Frontal cortex (tissue), 3 donors: ENCODE measurements at regions not wholly inside any gene's neighbourhood (a gene's known extent, or its start where the extent isn't known, plus 50 kb on each side); places are given as distances from the start of the nearest gene placed in this dataset.
"Not testable (repeated sequence)": the region's sequence is repeated elsewhere in the genome, so short reads cannot be mapped to it uniquely, and the experiment has no call there.

Source experiments
- DNase-seq, 2 donors: peaks; one replicate each; pipeline ENCODE4 v3.0.0; 2012; ENCODE audit warnings: low spot score in 2 of 2
- FAIRE-seq: peaks from 2 replicates; lab custom pipeline; 2012; peaks lifted over from hg19 to GRCh38; lab: Jason Lieb, UNC
- donor health status: control.
- donor health status: control.
- donor health status: control.

GRCh38 chr1:199449681-199450080 is 577.8 kb upstream of the NR5A2 start:
- no peak for FAIRE-seq
- DNase-seq, result no peak

DNA sequence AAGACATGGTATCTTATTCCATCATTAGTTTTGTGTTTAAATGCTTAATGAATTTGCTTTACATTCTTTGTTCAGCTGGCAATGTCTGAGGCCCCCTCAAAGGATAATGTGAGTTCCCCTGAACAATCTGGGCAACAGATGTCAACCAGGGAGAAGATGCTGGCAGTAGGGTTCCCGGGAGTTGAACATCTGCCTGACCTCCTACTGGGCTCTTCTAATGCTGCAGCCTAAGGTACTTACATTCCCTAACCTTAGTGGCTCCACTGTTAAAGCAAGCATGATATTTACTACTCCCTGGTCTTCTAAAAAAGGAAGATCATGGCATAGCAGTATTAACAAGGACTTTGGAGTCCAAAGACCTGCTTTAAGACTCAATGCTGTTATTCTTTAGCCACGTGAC is 574.9 kb upstream of the NR5A2 start:
- FAIRE-seq (no peak), DNase-seq (no peak)

- no peak for FAIRE-seq
- no peak for DNase-seq
Observed at GRCh38 chr1:199453723-199454122, 573.8 kb upstream of the NR5A2 start.

- DNase-seq (no peak), FAIRE-seq (no peak)
Observed at GRCh38 chr1:199460933-199461332, 566.6 kb upstream of the NR5A2 start.

- DNase-seq, result no peak
- FAIRE-seq, result no peak
Observed at GRCh38 chr1:199463521-199464127, 563.9 kb upstream of the NR5A2 start.

- DNase-seq (no peak), FAIRE-seq (no peak)
Observed at GRCh38 chr1:199466961-199467360, 560.5 kb upstream of the NR5A2 start.

GRCh38 chr1:199472018-199472417 is 555.5 kb upstream of the NR5A2 start:
- FAIRE-seq, result no peak
- DNase-seq, result no peak

GRCh38 chr1:199472978-199473377 is 554.5 kb upstream of the NR5A2 start:
- FAIRE-seq, result no peak

DNA sequence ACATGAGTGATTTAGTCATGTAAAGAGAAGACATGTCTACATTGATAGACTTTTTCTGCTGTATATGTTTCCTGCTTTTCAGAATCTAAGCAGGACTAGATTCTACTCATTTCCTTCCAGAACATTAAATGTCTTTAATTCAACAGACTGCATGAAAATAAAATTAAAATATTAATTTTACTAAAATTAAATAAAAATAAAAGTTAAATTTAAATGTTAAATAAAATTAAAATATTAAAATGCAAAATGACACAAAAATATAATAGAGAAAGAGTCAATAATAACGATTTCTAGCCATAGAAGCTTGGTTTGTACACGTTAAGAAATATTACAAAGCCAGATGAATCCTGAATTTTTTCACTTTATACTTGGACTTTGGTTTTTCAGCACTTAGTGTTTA is 552.8 kb upstream of the NR5A2 start:
- peak; percentile 70 for FAIRE-seq
- DNase-seq, result no peak

More at GRCh38 chr1:199472978-199473377, 554.5 kb upstream of the NR5A2 start:
- DNase-seq, result no peak

DNA sequence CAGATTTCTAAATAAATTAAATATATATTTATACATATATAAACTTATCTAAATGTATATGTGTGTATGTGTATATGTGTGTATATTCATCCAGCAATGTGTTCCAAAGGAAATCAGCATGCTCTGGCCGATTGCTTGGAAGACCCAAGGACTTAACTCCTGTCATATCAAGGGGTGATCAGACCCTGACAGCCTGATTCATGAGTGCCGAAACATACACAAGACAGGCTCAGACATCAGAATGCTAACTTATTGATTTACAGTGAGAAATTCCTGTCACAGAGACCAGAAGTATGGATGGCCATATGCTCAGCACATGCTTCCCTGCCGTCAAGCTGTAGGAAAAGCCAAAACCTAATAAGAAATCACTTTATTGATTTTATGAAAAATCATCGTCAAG is 545.1 kb upstream of the NR5A2 start:
- DNase-seq, result no peak
- FAIRE-seq, result no peak

- FAIRE-seq (no peak), DNase-seq (no peak)
Observed at GRCh38 chr1:199489594-199489993, 537.9 kb upstream of the NR5A2 start.

GRCh38 chr1:199490769-199491527 is 536.6 kb upstream of the NR5A2 start:
- DNase-seq, result no peak
- FAIRE-seq, result no peak

DNA sequence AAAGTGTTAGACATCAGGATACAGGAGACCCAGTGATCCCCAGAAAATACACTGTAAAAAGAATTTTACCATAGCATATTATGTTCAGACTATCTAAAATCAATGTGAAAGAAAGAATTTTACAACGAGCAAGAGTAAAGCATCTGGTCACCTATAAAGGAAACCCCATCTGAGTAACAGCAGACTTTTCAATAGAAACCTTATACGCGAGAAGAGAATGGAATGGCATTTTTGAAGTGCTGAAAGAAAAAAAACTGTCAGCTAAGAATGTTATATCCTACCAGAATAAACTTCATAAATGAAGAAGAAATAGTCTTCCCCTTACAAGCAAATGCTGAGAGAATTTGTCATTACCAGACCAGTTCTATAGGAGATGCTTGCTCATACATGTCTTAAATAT is 532.1 kb upstream of the NR5A2 start:
- FAIRE-seq (no peak), DNase-seq (no peak)

GRCh38 chr1:199498802-199499201 is 528.7 kb upstream of the NR5A2 start:
- FAIRE-seq, result not testable (repeated sequence)

DNA sequence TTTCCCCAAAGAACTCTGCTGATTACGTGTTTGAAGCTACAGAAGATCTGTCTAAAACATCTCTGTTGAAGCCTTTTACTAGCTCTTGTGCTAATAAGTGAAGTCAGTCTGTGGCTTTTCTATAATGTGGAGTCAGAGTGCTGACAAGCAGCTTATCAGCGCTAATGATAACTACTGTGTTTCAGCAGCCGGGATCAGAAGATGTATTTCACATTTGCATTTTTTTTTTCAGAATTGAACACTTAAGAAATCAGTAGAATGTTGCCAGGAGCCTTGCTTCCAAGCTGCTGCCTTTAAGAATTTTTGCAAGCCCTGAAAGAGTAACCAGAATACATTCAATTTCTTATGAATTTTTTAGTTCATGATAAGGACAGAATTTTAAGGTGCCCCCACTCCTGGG is 519.4 kb upstream of the NR5A2 start:
- DNase-seq (no peak), FAIRE-seq (no peak)

More at GRCh38 chr1:199498802-199499201, 528.7 kb upstream of the NR5A2 start:
- DNase-seq, result not testable (repeated sequence)

GRCh38 chr1:199508653-199509052 is 518.9 kb upstream of the NR5A2 start:
- DNase-seq, result no peak

DNA sequence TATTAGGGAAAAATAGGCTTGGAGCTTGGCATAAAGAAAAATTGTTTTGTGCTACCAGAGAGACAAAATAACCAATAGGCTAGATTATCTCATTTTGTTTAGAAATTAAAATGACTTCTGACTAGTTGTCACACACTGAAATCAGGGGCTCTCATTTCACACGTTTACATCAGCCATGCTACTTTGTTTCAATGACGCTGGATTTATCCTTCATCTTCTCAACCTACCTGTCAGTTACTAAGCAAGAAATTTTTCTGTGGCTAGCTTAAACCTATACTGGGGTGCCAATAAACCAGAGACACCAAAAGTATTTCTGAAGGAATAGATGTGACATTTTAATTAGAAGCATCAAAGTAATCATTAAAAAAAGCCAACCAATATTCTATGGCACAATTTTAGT is 518.1 kb upstream of the NR5A2 start:
- DNase-seq, result no peak
- FAIRE-seq, result no peak

More at GRCh38 chr1:199508653-199509052, 518.9 kb upstream of the NR5A2 start:
- no peak for FAIRE-seq

DNA sequence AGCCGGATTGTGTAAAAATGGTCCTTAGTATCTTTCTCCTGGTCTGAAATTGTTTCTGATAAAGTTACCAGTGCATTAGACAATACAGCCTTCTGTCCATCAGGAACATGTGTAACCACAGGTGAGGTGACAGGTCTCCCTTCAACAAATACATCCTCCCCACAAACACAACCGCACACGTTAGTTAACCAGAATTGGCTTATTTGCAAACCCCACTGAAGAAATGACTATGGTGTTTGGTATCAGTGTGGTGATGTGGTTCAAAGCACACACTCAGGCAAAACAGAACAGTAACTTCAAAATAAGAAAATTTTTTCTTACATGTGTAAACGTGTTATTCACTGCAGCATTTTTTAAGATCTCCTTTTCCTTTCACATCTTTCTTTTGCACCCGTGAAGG is 517.2 kb upstream of the NR5A2 start:
- FAIRE-seq (no peak), DNase-seq (no peak)

DNA sequence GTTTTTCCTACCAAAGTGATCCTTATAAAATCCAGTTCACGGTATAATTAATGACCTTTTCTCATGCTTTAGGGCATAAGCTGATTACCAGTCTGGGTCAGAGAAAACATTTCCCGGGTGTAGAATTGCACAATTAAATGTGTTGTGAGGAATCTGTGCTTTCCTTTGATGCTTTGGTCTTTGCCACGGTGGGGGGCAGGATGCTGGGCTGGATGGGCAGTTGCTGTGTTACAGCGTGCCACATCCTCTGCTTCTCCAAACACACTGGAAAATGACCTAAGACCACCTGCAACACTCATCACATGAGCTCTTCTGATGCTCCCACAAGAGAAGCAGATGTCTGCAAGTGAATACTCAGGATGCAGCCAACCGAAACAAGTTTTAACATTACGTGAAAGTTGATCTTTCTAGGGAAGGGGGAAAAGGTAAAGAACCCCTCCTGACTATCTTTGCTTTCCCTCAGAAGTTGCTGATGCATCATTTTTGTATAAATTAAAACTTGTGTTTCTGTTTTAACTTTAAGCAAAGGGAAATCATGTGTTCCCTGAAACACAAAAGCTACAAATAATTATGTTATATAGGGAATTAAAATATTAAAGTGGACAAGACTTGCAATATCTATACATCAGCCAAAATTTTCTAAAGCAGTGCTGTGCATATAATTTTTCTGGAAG is 515.3 kb upstream of the NR5A2 start:
- DNase-seq (no peak), FAIRE-seq (no peak)

DNA sequence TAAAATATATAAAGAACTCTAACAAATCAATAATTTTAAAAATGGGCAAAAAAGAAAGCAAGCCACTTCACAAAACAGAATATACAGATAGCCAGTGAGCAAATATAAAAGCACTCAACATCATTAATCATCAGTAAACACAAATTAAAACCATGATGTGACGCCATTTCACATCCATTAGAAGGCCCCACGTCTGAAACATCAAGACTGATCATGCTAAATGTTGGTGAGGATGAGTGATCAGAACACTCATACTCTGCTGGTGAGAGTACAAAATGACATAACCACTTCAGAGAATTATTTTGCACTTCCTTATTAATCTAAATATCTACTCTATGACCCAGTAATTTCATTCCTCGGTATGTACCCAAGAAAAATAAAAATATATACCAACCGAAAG is 512.2 kb upstream of the NR5A2 start:
- FAIRE-seq (no peak), DNase-seq (no peak)

DNA sequence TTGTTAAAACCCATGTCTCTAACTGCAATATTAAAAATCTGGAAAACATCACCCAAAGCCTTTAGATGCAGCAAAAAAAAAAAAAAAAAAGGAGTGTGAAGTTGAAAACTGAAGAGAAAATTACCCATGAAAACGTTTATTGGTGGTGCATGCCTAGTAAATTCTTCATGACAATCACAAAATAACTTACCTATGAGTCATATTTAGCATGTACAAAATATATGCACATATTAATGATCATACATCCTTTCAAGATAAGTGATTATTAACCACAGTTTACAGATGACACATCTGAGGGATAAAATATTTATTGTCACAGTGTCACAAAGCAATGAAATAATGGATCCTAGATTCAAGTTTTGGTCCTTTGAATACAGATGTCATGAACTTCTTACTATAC is 505.2 kb upstream of the NR5A2 start:
- DNase-seq (no peak), FAIRE-seq (no peak)
